ENCODE measurements at regions not wholly inside any gene's neighbourhood (a gene's known extent, or its start where the extent isn't known, plus 50 kb on each side); places are given as distances from the start of the nearest gene placed in this dataset.

- no peak for DNase-seq (ENCODE audit: low read depth in 2 of 2)
Observed at GRCh38 chr4:17112292-17112659, 213.8 kb upstream of the LDB2 start.

GRCh38 chr4:17109126-17109525 lies 210.7 kb upstream of the LDB2 start:
- no peak for DNase-seq (ENCODE audit: low read depth in 2 of 2)

GRCh38 chr4:17103231-17103630 lies 204.8 kb upstream of the LDB2 start:
- peak; percentile 79 to 80 for DNase-seq (ENCODE audit: low read depth in 2 of 2)

- DNase-seq (ENCODE audit: low read depth in 2 of 2), result peak in 1 of 2 experiments; percentile 45
Observed at GRCh38 chr4:17098996-17099395, 200.6 kb upstream of the LDB2 start.

- DNase-seq (ENCODE audit: low read depth in 2 of 2), result no peak
Observed at GRCh38 chr4:17098401-17098800, 200.0 kb upstream of the LDB2 start.

- DNase-seq (ENCODE audit: low read depth in 2 of 2), result no peak
Observed at GRCh38 chr4:17097362-17097761, 198.9 kb upstream of the LDB2 start.

- DNase-seq (ENCODE audit: low read depth in 2 of 2), result no peak
Observed at GRCh38 chr4:17096692-17097091, 198.2 kb upstream of the LDB2 start.

- no peak for DNase-seq (ENCODE audit: low read depth in 2 of 2)
Observed at GRCh38 chr4:17095771-17096170, 197.3 kb upstream of the LDB2 start.

GRCh38 chr4:17094876-17095210 lies 196.4 kb upstream of the LDB2 start:
- no peak for DNase-seq (ENCODE audit: low read depth in 2 of 2)

- DNase-seq (ENCODE audit: low read depth in 2 of 2), result no peak
Observed at GRCh38 chr4:17094159-17094875, 195.9 kb upstream of the LDB2 start.

GRCh38 chr4:17093481-17093880 lies 195.0 kb upstream of the LDB2 start:
- DNase-seq (ENCODE audit: low read depth in 2 of 2), result no peak

- DNase-seq (ENCODE audit: low read depth in 2 of 2), result no peak
Observed at GRCh38 chr4:17092736-17093437, 194.4 kb upstream of the LDB2 start.

GRCh38 chr4:17091104-17091503 lies 192.7 kb upstream of the LDB2 start:
- no peak for DNase-seq (ENCODE audit: low read depth in 2 of 2)

GRCh38 chr4:17090063-17090462 lies 191.6 kb upstream of the LDB2 start:
- no peak for DNase-seq (ENCODE audit: low read depth in 2 of 2)

- no peak for DNase-seq (ENCODE audit: low read depth in 2 of 2)
Observed at GRCh38 chr4:17085416-17085815, 187.0 kb upstream of the LDB2 start.

GRCh38 chr4:17082186-17082585 lies 183.7 kb upstream of the LDB2 start:
- peak in 1 of 2 experiments; percentile 49 for DNase-seq (ENCODE audit: low read depth in 2 of 2)

- DNase-seq (ENCODE audit: low read depth in 2 of 2), result no peak
Observed at GRCh38 chr4:17081179-17081578, 182.7 kb upstream of the LDB2 start.

GRCh38 chr4:17077105-17077504 lies 178.7 kb upstream of the LDB2 start:
- DNase-seq (ENCODE audit: low read depth in 2 of 2), result no peak

- no peak for DNase-seq (ENCODE audit: low read depth in 2 of 2)
Observed at GRCh38 chr4:17072483-17072882, 174.0 kb upstream of the LDB2 start.

- no peak for DNase-seq (ENCODE audit: low read depth in 2 of 2)
Observed at GRCh38 chr4:17068891-17069290, 170.4 kb upstream of the LDB2 start.

GRCh38 chr4:17068392-17068791 lies 169.9 kb upstream of the LDB2 start:
- DNase-seq (ENCODE audit: low read depth in 2 of 2), result no peak

- DNase-seq (ENCODE audit: low read depth in 2 of 2), result peak; percentile 78 to 81
Observed at GRCh38 chr4:17066972-17067371, 168.5 kb upstream of the LDB2 start.

- DNase-seq (ENCODE audit: low read depth in 2 of 2), result no peak
Observed at GRCh38 chr4:17066236-17066635, 167.8 kb upstream of the LDB2 start.

- no peak for DNase-seq (ENCODE audit: low read depth in 2 of 2)
Observed at GRCh38 chr4:17065821-17066220, 167.4 kb upstream of the LDB2 start.
